ENCODE measurements at regions not wholly inside any gene's neighbourhood (a gene's known extent, or its start where the extent isn't known, plus 50 kb on each side); places are given as distances from the start of the nearest gene placed in this dataset.
A peak's percentile ranks its signal among the peaks of the same experiment; 100 is the strongest.

DNA sequence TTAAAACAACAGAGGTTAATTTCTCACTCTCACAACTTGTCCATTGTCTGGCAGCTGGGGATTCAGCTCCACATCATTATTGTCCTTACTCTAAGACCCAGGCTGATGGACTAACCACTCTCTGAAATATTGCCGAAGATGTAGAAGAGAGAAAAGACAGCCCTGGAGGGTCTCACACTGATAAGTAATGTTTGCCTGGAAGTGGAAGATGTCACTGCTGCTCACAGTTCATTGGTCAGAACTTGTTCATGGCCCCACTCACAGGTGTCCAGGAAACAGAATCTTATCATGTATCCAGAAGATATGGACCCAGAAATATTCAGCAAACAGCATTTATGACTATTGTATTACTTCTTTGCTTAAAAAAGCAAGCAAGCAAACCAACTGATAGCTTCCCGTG lies 62.2 kb upstream of the LPP start:
- H3K4me1 ChIP-seq (ENCODE audit: control insufficient read depth in 2 of 2, insufficient read depth in 2 of 2, low read length in 2 of 2) = no peaks in the 10 kb centered on the region
- 100% methylated on average over 2 of the region's 2 CpGs for WGBS (ENCODE audit: insufficient coverage)
- H3K27ac ChIP-seq (ENCODE audit: low read length in 2 of 2) = no peak overlapping the region
- H3K27me3 ChIP-seq (replicated peaks in 1 of 4; ENCODE audit: control extremely low read depth in 1 of 4, control insufficient read depth in 3 of 4, insufficient read depth in 4 of 4, low read length in 3 of 4) = no peaks in the 10 kb centered on the region
- no peaks in the 10 kb centered on the region for H3K9me3 ChIP-seq (ENCODE audit: control extremely low read depth in 1 of 3, control insufficient read depth in 2 of 3, insufficient read depth in 1 of 3, low read length in 2 of 3)
- no peak overlapping the region for H3K4me2 ChIP-seq (replicated peaks; ENCODE audit: low read depth, low read length, poor library complexity, severe bottlenecking)
- POLR2A ChIA-PET = no interaction called here
- peaks cover 15% of the 10 kb centered on the region for H3K27me3 Mint-ChIP-seq
- no peak overlapping the region for H3K4me3 Mint-ChIP-seq
- DNase-seq (no peak), ATAC-seq (ENCODE audit: low read depth) (no peak)
- no peaks in the 10 kb centered on the region for H3K79me2 ChIP-seq (ENCODE audit: control insufficient read depth, insufficient read depth, low read length)
- no peaks in the 10 kb centered on the region for H3K36me3 ChIP-seq (replicated peaks in 1 of 2; ENCODE audit: control extremely low read depth in 1 of 2, control insufficient read depth in 1 of 2, extremely low read depth in 1 of 2, insufficient read depth in 2 of 2, low read length in 1 of 2)
- TF ChIP-seq EZH2 (IDR thresholded peaks at IDR 0.05; ENCODE audit: borderline replicate concordance, insufficient read depth, low read depth, low read length, poor library complexity, severe bottlenecking) (no peak), CTCF (IDR thresholded peaks at IDR 0.05) (no peak)
- H3K9me3 Mint-ChIP-seq (ENCODE audit: insufficient read depth) = no peaks in the 10 kb centered on the region
- no peak overlapping the region for H3K27ac Mint-ChIP-seq
- intact Hi-C loops (cut with micrococcal nuclease) = no loop called here
- no peak overlapping the region for H3K4me3 ChIP-seq (ENCODE audit: control extremely low read depth in 1 of 5, extremely low read depth in 1 of 5, insufficient read depth in 1 of 5, low read depth in 2 of 5, low read length in 4 of 5)
- H3K9ac ChIP-seq (ENCODE audit: low read length) = no peak overlapping the region
- H2AFZ ChIP-seq (ENCODE audit: insufficient read depth, low read depth, low read length, poor library complexity, severe bottlenecking) = no peak overlapping the region
- H4K20me1 ChIP-seq (ENCODE audit: control insufficient read depth, insufficient read depth, low read length, poor library complexity, severe bottlenecking) = no peaks in the 10 kb centered on the region
- peaks cover 15% of the 10 kb centered on the region for H3K4me1 Mint-ChIP-seq
- CTCF ChIA-PET = no interaction called here

- DNase-seq (no peak), ATAC-seq (ENCODE audit: low read depth) (peak; percentile 71)
- H3K4me3 ChIP-seq (ENCODE audit: control extremely low read depth in 1 of 5, extremely low read depth in 1 of 5, insufficient read depth in 1 of 5, low read depth in 2 of 5, low read length in 4 of 5) = no peak overlapping the region
- H3K36me3 ChIP-seq (replicated peaks in 1 of 2; ENCODE audit: control extremely low read depth in 1 of 2, control insufficient read depth in 1 of 2, extremely low read depth in 1 of 2, insufficient read depth in 2 of 2, low read length in 1 of 2) = no peaks in the 10 kb centered on the region
- ChIA-PET CTCF (no interaction called here), POLR2A (no interaction called here)
- no peak overlapping the region for H3K27ac ChIP-seq (ENCODE audit: low read length in 2 of 2)
- intact Hi-C loops (cut with micrococcal nuclease) = no loop called here
- H3K4me1 Mint-ChIP-seq = peaks cover 15% of the 10 kb centered on the region
- no peaks in the 10 kb centered on the region for H4K20me1 ChIP-seq (ENCODE audit: control insufficient read depth, insufficient read depth, low read length, poor library complexity, severe bottlenecking)
- WGBS (ENCODE audit: insufficient coverage) = 69% methylated on average over 6 of the region's 6 CpGs
- no peaks in the 10 kb centered on the region for H3K9me3 Mint-ChIP-seq (ENCODE audit: insufficient read depth)
- no peaks in the 10 kb centered on the region for H3K27me3 ChIP-seq (replicated peaks in 1 of 4; ENCODE audit: control extremely low read depth in 1 of 4, control insufficient read depth in 3 of 4, insufficient read depth in 4 of 4, low read length in 3 of 4)
- no peak for TF ChIP-seq EZH2 (IDR thresholded peaks at IDR 0.05; ENCODE audit: borderline replicate concordance, insufficient read depth, low read depth, low read length, poor library complexity, severe bottlenecking)
- no peak for TF ChIP-seq CTCF (IDR thresholded peaks at IDR 0.05)
- no peaks in the 10 kb centered on the region for H3K9me3 ChIP-seq (ENCODE audit: control extremely low read depth in 1 of 3, control insufficient read depth in 2 of 3, insufficient read depth in 1 of 3, low read length in 2 of 3)
- H2AFZ ChIP-seq (ENCODE audit: insufficient read depth, low read depth, low read length, poor library complexity, severe bottlenecking) = no peak overlapping the region
- H3K4me2 ChIP-seq (replicated peaks; ENCODE audit: low read depth, low read length, poor library complexity, severe bottlenecking) = no peak overlapping the region
- no peaks in the 10 kb centered on the region for H3K79me2 ChIP-seq (ENCODE audit: control insufficient read depth, insufficient read depth, low read length)
- H3K9ac ChIP-seq (ENCODE audit: low read length) = no peak overlapping the region
- H3K27ac Mint-ChIP-seq = peak overlapping the region; percentile 34
- peaks cover 15% of the 10 kb centered on the region for H3K27me3 Mint-ChIP-seq
- H3K4me1 ChIP-seq (ENCODE audit: control insufficient read depth in 2 of 2, insufficient read depth in 2 of 2, low read length in 2 of 2) = peaks cover 6 to 7% of the 10 kb centered on the region in 2 donors
- no peak overlapping the region for H3K4me3 Mint-ChIP-seq
Observed at GRCh38 chr3:188092648-188093047, 61.3 kb upstream of the LPP start.

All from B cell (primary cell).